ENCODE measurements at regions not wholly inside any gene's neighbourhood (a gene's known extent, or its start where the extent isn't known, plus 50 kb on each side); places are given as distances from the start of the nearest gene placed in this dataset.

- TF ChIP-seq CTCF (IDR thresholded peaks at IDR 0.05) (no peak), EP300 (IDR thresholded peaks at IDR 0.05) (no peak)
Observed at GRCh38 chr13:112250788-112251445, 125.2 kb upstream of the SPACA7 start.
